Neural progenitor cell (in vitro differentiated cells): ENCODE measurements at regions not wholly inside any gene's neighbourhood (a gene's known extent, or its start where the extent isn't known, plus 50 kb on each side); places are given as distances from the start of the nearest gene placed in this dataset.

Experiments used
- CTCF ChIP-seq: fragments of 200-600 bp; sonication (generic); IDR thresholded peaks from 2 replicates; pipeline ENCODE4 v1.5.1; 2017; ENCODE audit warnings: antibody characterized with exemption, mild to moderate bottlenecking
- EZH2 ChIP-seq: fragments of 200-600 bp; sonication (generic); IDR thresholded peaks from 2 replicates; pipeline ENCODE4 v1.6.1; 2017; ENCODE audit warnings: antibody characterized with exemption, mild to moderate bottlenecking, moderate library complexity
- EZH2phosphoT487 ChIP-seq: fragments of 200-600 bp; sonication (generic); IDR thresholded peaks from 2 replicates; pipeline ENCODE4 v1.6.1; 2017; ENCODE audit warnings: antibody characterized with exemption

- TF ChIP-seq EZH2: no peak
- TF ChIP-seq CTCF: no peak
- no peak for TF ChIP-seq EZH2phosphoT487
Observed at GRCh38 chr2:203646961-203647360, 59.5 kb upstream of the CD28 start.
